AG10803 (cell line): ENCODE measurements at regions not wholly inside any gene's neighbourhood (a gene's known extent, or its start where the extent isn't known, plus 50 kb on each side); places are given as distances from the start of the nearest gene placed in this dataset.

Experiments used
- DNase-seq: peaks from one replicate; pipeline ENCODE4 v3.0.0; 2010; ENCODE audit warnings: low read depth
- H3K4me3 ChIP-seq: 2 replicates; pipeline ENCODE4 v1.5.1; 2011; ENCODE audit warnings: mild to moderate bottlenecking, low read length, control low read depth
- TF ChIP-seq, protein P1 (sequence below): conservative IDR thresholded peaks from 2 replicates; pipeline ENCODE4 v1.5.1; 2011; ENCODE audit warnings: mild to moderate bottlenecking, low read length, control low read depth, inconsistent platforms

DNA sequence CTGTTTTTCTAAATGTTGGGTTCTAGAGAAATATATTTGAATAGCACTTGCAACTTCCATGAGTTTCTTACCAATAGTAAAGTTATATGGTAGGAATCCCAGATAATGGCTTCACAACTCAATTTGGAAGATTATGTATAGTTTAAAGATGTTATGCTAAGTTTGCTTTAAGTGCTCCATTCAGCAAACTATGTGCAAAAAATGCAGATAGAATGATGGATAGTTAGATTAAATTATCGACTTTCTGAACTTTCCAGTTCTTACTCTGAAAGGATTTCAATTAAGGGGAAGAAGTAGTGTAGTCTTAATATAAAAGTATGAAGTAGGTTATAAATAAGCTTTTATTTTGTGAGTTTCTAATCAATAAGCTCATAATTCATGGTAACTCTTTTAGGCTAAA, 60.7 kb upstream of the NFKB1 start:
- H3K4me3 ChIP-seq: no peak overlapping the region
- TF ChIP-seq, protein P1, sequence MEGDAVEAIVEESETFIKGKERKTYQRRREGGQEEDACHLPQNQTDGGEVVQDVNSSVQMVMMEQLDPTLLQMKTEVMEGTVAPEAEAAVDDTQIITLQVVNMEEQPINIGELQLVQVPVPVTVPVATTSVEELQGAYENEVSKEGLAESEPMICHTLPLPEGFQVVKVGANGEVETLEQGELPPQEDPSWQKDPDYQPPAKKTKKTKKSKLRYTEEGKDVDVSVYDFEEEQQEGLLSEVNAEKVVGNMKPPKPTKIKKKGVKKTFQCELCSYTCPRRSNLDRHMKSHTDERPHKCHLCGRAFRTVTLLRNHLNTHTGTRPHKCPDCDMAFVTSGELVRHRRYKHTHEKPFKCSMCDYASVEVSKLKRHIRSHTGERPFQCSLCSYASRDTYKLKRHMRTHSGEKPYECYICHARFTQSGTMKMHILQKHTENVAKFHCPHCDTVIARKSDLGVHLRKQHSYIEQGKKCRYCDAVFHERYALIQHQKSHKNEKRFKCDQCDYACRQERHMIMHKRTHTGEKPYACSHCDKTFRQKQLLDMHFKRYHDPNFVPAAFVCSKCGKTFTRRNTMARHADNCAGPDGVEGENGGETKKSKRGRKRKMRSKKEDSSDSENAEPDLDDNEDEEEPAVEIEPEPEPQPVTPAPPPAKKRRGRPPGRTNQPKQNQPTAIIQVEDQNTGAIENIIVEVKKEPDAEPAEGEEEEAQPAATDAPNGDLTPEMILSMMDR: no peak
- no peak for DNase-seq

DNA sequence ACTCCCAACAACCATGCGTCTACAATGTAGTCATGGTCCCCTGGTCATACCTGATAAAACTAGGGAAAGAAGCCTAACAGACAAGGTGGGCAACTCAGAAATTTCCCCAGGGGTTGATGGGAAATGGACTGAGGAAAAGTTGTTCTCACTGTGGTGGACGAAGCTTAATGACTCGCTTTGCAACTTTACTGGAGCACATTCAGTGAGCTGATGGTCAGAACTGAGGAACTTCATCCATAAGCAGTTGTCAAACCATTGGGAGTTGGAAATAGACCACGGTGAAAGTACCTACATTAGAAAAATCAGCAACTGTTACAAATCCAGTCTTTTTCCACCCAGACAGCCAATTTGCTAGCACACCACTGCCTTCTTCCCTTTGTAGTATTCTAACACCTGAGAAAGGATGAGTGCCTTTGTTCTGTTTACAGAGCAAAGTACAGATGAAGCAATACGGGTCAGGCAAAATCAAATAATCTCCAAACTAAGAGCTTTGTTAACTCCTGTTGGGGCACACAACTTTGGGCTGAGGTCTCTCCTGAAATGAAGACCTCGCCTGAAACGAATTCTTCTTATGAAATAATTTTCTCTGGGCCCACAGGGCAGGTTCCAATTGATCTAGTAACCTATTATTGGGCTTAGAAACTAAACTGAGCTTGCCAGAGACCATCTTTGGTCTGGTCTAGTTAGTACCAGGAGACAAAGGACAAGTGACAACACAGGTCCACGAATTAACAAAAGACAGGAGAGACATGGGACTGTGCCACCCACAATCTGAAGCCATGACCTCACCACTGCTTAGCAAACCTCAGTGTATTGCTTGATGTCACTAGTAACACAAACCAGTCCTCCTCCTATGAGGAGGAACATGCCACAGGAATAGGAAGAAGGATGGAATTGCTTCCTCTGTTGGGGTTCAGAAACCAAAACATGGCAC, 58.9 kb upstream of the NFKB1 start:
- no peak for DNase-seq
- TF ChIP-seq, protein P1: no peak
- no peak overlapping the region for H3K4me3 ChIP-seq

DNA sequence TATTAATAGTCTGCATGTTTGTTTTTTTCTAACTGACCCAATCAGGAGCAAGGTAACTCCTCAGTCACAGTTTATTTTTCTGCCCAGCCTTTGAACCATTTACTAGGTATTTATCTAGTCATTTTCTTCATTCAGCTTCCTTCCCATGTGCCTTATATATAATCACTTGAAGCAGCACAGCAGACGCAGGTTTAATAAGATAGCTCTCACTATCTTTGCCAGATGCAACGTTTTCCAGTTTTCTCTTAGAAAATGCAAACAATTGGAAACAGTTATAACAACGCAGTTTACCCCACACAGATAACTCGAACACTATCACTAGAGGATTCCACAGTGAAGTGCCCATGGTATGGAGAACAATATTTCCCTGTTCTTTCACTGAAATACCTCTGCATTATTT, 56.4 kb upstream of the NFKB1 start:
- TF ChIP-seq, protein P1: no peak
- DNase-seq: no peak
- H3K4me3 ChIP-seq: no peak overlapping the region

DNA sequence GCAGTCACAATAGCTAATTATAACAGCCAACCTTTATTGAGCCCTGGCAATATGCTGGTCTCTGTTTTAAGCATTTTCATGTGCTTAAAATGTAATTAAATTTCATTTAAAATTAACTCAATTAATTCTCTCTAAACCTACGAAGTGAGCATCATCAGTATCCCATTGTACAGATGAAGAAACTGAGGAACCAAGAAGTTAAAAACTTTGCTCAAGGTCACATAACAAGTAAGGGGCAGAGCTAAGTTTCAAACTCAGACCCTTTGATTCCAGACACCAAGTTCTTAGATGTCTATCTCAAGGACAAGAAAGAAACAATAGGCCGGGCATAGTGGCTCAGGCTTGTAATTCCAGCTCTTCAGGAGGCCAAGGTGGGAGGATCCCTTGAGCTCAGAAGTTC, 55.9 kb upstream of the NFKB1 start:
- H3K4me3 ChIP-seq: no peak overlapping the region
- no peak for DNase-seq
- TF ChIP-seq, protein P1: no peak

DNA sequence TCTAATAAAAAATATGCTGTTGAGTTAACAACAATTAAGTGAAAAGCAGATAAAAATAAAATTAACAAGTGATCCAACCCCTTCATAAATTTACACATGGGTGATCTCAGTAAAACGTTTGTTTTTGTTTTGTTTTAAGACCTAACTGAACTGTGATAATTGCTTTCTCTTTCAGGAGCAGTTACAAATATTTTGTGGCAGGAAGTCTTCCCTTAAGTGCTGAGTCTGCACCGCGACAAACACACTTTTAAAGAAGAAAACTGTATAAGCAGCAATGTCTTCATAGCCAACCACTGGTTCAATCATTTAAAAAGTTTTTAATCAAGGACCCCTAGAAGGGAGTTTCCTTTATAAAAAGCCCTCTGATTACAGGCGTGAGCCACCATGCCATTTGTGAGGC, 53.7 kb upstream of the NFKB1 start:
- TF ChIP-seq, protein P1: no peak
- H3K4me3 ChIP-seq: no peak overlapping the region
- no peak for DNase-seq

DNA sequence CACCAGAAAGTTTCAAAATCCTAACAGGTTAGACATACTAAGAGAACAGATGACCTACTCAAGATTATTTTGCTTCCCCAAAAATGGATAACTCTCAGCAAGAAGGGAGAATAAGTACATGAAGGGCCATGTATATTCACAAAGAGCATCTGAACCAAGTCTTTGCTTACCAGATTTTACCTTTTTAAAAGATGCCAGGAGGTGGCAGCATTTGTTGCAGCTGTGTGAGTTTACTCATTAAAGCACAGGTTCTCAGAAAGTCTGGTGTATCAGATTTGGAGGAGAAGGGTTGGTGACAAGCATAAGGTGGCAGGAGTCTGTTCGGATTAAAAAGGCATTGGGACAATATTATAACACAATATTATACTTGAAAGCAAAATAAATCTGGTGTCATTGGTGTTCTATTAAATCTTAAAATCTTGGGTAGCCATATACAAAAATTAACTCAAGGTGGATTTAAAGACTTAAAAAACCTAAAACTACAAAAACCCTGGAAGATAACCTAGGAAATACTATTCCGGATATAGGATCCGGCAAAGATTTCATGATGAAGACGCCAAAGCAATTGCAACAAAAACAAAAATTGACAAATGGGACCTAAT, 51.3 kb upstream of the NFKB1 start:
- TF ChIP-seq, protein P1: peak; percentile 68
- H3K4me3 ChIP-seq: no peak overlapping the region
- DNase-seq: peak; percentile 61

DNA sequence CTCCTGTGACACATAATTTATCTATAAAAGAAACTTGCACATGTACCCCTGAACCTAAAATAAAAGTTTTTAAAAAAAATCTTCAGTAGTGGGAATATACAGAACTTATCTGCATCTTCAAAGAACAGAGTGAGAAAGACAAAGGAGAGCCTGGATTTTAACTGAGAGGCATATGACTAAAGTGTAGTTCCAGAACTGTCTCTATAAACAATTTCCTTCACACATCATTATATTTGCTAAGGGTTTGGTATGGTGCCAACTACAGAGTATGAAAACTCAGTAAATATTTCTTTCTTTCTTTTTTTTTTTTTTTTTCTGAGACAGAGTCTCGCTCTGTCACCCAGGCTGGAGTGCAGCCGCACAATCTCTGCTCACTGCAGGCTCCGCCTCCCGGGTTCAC, 49.9 kb upstream of the NFKB1 start:
- TF ChIP-seq, protein P1: no peak
- no peak for DNase-seq
- H3K4me3 ChIP-seq: no peak overlapping the region
